GM21381 (cell line): ENCODE measurements at regions not wholly inside any gene's neighbourhood (a gene's known extent, or its start where the extent isn't known, plus 50 kb on each side); places are given as distances from the start of the nearest gene placed in this dataset.

Source experiments
- ATAC-seq: cut with Tn5 transposase; IDR thresholded peaks from one replicate; pipeline ENCODE4 v1.9.1; 2021; ENCODE audit warnings: mild to moderate bottlenecking, moderate library complexity; ENCODE audit not compliant: unreplicated experiment

DNA sequence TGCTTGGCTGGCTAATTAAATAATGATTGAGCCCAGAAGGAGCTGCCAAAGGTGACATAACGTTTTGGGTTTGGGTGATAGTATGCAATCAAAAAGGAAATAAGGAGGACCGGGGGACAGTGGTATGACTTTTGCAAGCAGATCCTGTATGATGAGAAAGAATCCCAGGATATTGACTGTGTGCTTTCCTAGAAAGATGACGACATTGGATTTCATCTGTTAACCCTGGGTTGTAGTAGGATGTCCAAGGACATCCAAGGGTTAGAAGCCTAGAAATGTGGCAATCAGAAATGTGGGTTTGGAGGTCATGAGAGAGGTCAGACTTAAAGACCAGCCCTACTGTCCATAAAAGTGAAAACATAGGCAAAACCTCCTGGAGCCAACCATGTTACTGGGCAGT lies 50.3 kb upstream of the HMHB1 start:
- ATAC-seq = no peak

DNA sequence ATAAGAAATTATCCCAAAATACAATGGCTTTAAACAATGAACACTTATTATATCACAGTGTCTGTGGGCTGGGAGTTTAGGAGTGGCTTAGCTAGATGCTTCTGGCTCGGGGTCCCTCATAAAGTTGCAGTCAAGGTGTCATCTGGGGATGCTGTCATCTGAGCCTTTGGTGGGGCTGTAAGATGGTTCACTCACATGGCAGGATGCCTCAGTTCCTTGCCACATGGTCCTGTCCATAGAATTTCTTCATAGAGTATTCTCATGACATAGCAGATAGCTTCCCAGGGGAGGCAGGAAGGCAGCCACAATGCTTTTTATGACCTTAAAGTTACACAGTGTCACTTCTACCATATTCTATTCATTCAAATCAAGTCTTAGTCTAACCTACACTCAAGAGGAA lies 51.2 kb upstream of the HMHB1 start:
- no peak for ATAC-seq

DNA sequence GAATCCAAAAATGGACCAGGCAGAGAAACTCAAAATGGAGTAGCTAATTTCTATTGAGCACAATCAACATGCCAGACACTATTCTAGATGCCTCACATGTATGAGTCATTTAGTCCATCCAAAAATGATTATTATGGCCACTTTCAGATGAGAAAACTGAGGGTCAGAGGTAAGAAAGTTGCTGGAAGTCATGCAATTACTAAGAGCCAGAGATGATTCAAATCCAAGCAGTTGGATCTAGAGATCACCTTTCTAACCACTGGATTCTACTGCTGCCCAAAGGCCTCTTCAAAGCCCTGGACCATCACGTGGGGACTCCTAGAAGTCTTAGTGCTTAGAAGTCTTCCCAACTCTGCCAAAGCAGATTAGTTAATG lies 51.8 kb upstream of the HMHB1 start:
- peak; percentile 39 for ATAC-seq

DNA sequence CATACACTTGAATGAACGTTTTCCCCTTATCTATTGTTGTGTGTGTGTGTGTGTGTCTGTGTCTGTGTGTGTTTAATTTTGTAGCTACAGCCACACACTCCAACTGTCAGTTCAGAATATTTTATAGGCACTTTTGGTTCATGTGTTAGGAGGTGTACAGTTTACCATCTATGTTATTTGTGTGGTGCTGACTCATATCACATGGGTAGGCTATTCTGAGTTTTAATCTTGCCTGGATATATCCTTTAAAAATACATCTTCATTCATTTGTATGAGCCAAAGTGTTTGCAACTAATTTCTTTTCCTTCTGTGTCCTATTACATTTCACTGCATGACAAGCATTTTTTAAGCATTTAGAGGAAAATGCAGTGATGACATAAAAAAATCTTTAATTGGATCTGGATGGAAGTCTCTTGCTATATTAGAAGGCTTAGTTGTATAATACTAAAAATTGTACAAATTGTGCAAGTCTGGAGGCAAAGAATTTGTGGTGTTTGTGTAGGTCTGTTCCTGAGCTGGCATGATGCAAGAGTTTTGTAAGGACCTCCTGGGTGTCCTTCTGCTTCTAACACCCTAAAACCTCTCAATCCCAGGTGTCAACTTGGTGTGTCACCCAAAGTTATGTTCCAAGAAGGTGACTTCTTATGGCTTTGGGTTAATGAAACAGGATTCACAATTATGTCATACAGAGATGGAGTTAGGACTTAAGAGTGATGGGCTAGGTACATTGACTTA lies 52.4 kb upstream of the HMHB1 start:
- ATAC-seq = peak; percentile 6

DNA sequence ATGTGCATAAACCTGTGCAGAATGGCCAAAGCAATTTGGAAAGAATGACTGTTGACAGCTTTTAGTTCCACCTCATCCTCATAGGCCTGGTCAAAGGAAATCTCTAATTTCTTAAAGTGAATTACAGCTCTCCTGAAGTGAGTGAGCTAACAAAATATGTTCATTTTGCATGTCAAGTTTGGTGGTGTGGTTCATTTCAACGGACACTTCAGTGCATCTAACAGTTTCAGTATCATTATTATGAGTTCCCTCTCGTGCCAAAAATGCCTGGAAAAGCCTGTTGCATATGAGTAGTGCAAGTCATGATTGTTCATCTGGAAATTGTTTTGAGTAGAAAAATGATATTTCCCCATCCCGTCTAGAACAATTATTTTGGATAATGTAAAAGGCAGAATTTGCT lies 53.2 kb upstream of the HMHB1 start:
- peak; percentile 62 for ATAC-seq

DNA sequence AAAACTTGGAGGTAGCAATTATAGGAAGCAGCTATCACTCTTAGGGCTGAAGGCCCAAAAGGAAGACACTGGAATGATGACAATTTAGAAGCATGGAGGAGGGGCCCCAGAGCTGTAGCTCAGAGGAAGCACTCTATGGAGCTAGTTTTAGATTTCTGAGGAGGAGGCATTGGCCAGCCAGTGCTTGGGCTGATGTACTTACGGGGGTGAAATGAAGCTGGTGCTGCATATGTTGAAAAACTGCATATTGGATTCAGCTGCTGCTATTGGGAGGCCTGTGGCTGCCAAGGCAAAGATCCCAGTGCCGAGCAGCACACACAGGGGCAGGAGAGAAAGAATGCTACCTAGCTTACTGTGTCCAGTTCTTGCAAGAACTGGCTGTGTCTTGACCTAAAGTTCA lies 53.9 kb upstream of the HMHB1 start:
- no peak for ATAC-seq

DNA sequence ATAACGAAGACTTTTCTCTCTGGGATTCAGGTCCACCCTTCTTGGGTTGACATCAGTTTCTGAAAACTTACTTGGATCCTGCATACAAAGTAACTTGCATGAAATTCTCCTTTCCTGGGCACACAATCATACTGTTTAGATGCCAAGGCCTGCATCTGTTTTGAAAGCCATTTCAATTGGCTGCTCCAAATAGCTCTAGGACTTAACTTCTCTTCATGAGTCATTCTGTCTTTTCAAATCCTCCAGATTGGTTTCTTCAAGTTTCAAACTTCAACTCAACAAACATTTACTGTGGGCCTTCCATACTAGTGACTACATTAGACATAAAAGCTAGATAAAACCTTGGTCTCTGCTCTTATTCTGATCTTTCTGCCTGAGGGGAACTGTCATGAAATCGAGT lies 54.8 kb upstream of the HMHB1 start:
- no peak for ATAC-seq

DNA sequence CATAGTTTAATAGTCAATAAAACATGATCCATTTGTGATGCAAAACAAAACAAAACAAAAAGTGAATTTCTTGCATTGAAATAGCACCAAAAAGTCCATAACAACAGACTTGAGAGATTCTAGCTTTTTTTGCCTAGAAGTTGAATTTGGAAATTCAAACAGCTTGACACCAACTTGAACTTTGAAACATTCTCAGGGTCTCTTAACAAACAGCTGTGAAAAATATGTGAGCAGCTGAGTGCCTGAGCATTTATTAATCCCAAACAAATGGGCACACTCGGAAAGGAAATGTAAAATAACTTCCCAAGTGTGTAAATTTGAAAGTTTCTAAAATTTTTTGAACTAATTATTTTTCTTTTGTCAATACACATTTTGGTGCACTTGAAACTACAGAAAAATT lies 56.0 kb upstream of the HMHB1 start:
- no peak for ATAC-seq

DNA sequence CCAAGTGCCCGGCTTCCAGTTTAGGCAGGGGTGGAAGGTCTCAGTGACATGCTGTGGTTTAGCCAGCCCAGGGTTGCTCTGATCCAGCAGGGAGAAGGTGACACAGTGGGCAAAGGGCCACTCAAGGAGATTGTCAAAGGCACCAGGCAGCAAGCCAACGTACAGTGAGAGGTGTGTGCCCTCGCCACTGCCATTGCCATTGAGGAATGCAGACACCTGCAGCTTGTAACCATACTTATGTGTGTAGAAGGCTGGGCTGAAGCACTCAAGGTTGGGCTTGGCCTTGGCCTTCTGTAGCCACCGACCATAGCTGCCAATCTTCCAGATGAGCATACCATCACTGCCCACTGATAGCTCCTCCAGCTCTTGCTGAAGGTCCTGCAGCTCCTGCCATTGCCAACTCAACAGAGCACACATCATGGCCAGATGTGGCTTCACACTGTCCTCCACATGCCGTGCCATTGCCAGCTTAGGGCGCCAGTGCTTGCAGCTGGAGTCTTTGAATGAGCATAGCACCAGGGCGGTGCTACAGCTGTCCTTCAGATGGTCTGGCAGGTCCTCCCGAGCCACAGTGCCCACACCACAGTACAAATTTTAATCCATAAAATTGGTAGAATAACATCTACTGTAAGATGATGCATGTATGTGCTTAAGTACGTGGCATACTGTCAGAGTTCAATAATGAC lies 59.7 kb upstream of the HMHB1 start:
- no peak for ATAC-seq

DNA sequence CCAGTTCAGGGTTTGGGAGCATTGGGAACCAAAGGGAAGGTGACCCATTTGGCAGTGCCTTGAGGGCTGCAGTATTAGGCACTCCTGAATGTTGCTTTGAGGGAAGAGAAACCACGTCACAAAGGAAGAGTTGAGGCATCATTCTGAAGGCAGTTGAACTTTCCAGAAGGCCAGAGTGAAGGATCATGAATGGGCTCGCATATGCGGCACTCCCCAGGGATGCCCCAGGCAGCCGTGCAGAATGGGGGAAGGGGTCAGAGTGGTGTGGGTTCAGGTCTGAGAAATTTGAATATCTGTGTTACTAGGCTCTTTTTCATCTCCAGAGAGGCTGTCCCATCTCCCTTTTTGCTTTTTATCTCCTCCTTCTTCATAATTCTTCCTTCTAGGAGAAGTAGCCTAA lies 60.6 kb upstream of the HMHB1 start:
- no peak for ATAC-seq

DNA sequence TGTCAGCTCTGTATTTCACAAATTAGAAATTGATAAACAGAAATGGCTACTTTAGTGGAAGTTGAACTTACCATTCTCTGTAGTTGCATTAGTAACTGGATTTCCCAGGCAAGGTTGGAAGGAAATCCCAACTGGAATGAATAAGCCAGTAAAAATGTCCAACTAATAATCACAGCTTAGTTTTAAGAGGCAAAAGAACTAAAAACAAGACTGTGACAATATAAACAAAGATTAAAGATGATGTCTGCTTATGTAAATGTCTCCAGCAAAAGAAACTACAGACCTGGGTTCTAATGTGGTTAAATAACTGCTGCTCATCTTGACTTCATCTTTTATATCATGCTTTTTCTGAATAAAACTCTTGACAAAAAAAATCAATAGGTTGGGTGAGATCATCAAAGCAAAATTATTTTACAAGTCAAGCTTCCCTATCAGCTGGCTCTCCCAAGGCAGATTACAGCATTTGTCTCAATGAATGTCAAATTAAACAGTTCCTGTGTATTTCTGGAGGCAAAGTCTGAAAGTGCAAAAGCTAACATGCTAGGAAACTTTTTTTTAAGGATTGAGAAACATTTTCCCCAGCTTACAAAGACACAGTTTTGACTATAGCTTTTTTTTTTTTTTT lies 62.3 kb upstream of the HMHB1 start:
- no peak for ATAC-seq

DNA sequence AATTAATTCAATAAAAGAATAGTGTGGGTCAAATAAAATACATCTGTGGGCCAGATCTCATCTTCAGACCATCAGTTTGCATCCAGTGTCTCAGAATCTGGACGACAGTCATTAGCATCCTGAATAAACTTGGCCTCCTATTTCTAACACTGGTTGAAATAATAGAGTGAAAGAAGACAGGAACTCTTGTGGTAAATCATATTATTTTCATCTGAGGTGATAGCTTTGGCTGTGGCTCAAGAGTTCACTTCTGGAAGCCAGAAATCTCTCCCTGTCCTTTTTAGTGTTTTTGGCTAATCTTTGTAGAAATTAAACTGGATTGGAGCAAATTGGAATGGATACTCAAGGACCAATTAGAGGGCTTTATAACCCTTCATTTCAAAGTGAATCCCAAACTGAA lies 63.4 kb upstream of the HMHB1 start:
- ATAC-seq = no peak

DNA sequence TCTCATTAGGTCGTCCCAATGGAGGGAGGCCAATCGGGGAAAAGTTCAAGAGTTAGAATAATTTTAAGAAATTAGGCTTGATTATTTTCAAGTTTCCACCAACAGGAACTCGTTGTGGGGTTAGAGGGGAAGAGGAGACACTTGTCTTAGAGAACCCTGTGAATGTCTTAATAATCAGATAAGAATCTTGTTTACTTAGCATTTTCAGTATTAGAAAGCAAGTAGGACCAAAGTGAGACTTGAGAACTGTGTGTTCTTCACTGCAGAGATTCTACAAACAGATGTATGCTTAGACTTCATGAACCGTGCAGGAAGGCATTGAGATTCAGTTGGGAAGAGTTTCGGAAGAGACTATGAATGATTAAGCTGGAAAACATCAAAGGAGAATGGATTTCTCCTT lies 69.0 kb upstream of the HMHB1 start:
- no peak for ATAC-seq

DNA sequence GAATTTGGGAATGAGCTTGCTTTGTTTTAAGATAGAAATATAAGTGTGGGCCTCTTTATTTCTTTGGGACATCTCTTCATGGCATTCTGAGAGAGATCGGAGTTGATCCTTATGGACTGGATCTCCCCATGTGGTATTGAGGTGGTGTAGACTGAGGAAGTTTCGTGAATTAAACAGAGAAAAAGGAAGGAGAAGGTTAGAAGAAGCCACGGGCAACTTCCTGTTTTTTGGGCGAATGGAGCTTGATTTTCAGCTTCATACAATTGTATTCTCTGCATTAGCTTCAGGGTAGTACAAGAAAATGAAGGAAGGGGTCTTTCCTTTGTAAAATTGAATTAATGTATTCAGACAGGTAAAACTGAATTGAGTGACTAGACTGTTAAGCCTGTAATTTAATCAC lies 70.5 kb upstream of the HMHB1 start:
- ATAC-seq = no peak

DNA sequence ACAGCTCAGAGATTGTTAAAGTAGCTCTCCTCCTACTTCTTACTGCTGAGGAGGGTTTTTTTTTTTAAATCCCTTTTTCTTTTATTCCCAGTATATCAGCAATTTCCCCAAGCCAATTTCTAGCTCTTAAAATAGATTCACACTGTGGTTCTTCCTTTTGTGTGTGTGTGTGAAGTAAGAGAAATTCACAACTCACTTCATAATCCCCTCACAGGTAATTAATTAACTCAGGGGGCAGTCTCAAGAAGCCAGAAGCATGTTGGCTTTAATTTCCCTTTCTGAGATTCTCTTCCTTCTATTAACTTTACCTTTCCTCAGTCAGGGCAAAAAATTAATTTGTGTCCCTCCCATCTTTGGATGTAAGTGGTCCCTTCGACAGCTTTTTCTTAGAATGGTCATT lies 71.0 kb upstream of the HMHB1 start:
- ATAC-seq = no peak

DNA sequence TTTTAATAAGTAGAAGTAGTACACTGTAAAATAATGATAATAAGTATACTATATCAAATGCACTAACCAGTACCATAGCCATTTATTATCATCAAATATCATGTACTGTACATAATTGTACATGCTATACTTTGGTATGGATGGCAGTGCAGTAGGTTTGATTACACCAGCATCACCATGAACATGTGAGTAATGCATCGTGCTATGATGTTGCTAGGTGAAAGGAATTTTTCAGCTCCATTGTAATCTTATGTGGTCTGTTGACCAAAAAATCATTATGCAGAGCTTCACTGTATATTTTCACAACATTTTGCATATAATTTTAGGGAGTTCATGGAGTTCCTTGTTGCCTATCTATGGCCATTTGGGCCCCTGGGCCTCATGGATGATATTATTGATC lies 72.2 kb upstream of the HMHB1 start:
- ATAC-seq = no peak

DNA sequence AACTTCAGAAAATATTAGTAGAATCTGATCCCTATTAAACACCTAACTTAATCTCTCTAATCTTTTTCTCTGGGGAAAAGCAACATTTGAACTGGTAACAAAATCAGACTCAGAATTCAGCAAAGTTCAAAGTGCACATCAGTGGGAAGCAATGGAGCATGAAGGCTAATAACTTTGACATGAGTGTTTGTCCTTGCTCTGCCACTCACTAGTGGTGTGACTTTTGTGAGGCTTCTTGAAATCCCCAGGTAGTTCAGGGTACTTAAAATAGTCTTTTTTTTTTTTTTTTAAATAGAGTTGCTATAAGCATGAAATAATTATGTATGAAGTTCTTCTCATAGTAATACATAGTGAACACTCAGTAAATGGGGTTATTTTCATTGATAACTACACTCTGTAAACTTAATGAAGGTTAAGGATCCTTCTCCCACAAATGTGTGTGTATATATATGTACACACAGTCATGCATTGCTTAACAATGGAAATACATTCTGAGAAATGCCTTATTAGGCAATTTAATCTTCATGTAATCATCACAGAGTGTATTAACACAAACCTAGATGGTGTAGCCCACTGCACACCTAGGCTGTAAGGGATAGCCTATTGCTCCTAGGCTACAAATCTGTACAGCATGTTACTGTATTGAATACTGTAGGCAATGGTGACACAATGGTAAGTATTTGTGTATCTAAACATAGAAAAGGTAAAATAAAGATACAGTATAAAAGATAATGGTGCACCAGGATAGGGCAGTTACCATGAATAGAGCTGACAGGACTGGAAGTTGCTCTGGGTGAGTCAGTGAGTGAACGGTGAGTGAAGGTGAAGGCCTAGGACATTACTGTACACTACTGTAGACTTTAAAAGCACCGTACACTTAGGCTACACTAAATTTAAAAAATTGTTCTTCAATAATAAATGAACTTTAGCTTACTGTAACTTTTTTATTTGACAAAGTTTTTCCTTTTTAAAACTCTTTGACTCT lies 73.3 kb upstream of the HMHB1 start:
- no peak for ATAC-seq

DNA sequence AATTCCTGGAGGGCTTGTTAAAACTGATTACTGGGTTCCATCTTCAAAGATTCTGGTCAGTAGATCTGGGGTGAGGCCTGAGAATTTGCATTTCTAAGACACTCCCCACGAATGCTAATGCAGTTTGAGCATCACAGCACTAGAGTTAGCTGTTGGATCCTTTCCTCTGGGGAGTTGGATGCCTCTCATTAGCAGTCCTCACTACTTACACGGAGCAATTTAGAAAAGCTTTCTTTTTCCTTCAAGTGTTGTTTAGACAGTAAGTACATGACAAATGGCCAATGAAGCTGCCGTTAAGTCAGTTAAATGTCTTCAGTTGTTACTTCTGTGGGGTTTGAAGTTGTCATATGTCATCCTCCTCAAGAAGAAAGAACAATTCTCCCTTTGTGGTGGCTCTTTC lies 74.9 kb upstream of the HMHB1 start:
- no peak for ATAC-seq

DNA sequence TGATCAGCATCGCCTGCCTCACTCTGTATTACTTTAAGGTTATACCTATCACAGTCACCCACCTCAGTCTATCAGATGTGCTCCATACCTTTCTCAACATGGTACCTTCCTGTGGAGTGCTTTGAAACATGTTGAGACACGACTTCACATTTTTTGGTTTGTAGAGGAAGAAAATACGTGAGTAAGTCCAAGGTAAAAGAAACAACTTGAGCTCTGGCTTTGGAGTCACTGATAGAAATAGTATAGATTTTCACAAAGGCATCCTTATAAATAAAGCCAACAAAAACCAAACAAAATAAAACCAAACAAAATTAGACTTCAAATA lies 77.5 kb upstream of the HMHB1 start:
- no peak for ATAC-seq

DNA sequence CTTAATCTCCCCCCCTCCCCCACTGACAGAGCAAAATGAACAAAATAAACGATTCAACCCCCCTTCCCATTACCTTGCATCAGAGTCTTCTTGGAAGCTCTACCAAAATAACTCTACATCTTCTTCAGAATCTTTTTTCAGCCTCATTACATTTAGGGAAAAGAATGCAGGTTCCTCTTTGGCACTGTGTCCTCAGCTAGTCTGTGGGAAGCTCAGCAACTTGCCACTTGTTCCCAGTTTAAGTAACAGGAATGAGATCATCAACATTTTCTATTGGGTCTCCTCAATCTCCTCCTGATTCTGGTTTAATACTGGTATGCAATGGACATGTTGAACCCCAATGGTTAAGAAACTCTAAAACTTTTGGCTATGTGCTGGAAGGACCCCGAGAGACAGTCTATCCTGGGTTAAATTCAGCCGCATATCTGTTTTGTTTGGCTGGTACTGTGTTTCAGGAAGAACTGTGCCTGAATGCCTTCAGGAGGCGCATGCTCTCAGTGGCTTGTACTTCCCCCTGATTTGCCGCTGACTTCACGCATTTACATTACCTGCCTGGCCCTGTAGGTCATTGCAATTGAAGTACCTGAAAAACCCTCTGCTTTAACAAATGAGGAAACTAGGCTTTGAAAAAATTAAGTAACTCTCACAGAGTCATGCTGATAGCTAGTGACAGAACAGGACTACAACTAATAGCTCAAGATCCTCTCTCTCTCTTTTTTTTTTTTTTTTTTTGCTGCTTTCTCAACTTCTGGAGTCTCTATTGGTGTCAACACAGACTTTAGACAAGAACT lies 78.1 kb upstream of the HMHB1 start:
- no peak for ATAC-seq

DNA sequence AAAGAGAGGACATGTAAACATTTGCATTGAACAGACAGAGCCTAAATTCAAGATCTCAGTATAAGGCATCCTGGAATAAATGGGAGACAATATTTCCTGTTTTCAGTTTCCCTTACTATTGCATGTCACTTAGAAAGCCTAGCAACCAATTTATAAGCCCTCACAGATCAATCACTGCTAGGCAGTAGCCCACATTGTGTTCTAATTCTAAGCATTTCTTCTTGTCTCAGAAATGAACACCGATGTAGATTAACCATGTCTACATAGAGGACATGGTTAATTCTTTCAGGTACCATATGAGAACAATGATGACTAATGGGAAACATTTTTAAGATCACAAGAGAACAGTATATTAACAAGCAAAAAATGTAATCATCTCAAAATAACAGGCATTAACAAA lies 79.6 kb upstream of the HMHB1 start:
- ATAC-seq = no peak
